ENCODE measurements at regions not wholly inside any gene's neighbourhood (a gene's known extent, or its start where the extent isn't known, plus 50 kb on each side); places are given as distances from the start of the nearest gene placed in this dataset.

DNA sequence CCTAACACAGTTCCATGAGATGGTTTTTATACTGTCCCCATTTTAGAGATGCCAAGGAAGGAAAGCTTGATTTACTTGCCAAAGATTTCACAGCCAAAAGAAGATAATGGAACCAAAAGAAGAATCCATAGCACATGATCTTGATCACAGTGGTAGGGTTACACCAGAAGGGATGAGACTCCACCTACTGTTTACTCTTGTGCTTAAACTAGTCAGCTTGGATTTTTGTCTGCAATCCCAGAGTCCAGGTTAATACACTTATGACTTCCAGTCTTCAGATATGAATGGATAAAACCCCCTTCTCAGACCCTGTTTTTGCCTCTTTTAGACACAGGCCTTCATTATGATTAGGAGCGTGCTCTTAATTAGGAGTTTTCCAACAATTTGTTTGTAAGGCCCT is 454.2 kb downstream of the AEBP2 start:
- H2BK5ac ChIP-seq (ENCODE audit: low read length) = no peak overlapping the region
- H3K4me3 ChIP-seq (ENCODE audit: low read length in 2 of 2) = no peak overlapping the region
- H4K8ac ChIP-seq (ENCODE audit: low read depth, low read length) = no peak overlapping the region
- H2BK12ac ChIP-seq (ENCODE audit: low read length) = no peak overlapping the region
- no peaks in the 10 kb centered on the region for H3K36me3 ChIP-seq (replicated peaks in 1 of 2; ENCODE audit: control insufficient read depth in 2 of 2, insufficient read depth in 2 of 2, low read length in 2 of 2)
- no peaks in the 10 kb centered on the region for H3K4me1 ChIP-seq (ENCODE audit: control insufficient read depth in 2 of 2, insufficient read depth in 1 of 2, low read depth in 1 of 2, low read length in 2 of 2)
- H3K23ac ChIP-seq (ENCODE audit: low read depth, low read length, poor library complexity) = no peak overlapping the region
- no peak overlapping the region for H3K14ac ChIP-seq (ENCODE audit: low read length)
- no peak overlapping the region for H3K9ac ChIP-seq (ENCODE audit: low read depth, low read length, poor library complexity)
- no peak overlapping the region for H3K4ac ChIP-seq (ENCODE audit: low read length)
- H3K4me2 ChIP-seq (ENCODE audit: insufficient read depth, low read length, poor library complexity, severe bottlenecking) = no peak overlapping the region
- no peaks in the 10 kb centered on the region for H3K9me3 ChIP-seq (replicated peaks in 1 of 2; ENCODE audit: control insufficient read depth in 2 of 2, insufficient read depth in 1 of 2, low read depth in 1 of 2, low read length in 2 of 2)
- H3K18ac ChIP-seq (ENCODE audit: low read length) = no peak overlapping the region
- no peak overlapping the region for H2BK15ac ChIP-seq (ENCODE audit: low read length)
- H3K27me3 ChIP-seq (ENCODE audit: control insufficient read depth in 3 of 3, insufficient read depth in 3 of 3, low read depth in 1 of 3, low read length in 3 of 3) = no peaks in the 10 kb centered on the region
- no peak overlapping the region for H2AK5ac ChIP-seq (ENCODE audit: low read depth, low read length)
- no peak for DNase-seq (ENCODE audit: low spot score)
- no peak overlapping the region for H3K27ac ChIP-seq (replicated peaks; ENCODE audit: low read length)
- no peak overlapping the region for H2AFZ ChIP-seq (ENCODE audit: low read length)
- WGBS, 2 donors (ENCODE audit: extremely low coverage in 2 of 2, insufficient read length in 2 of 2, insufficient replicate concordance in 1 of 2) = no CpG with 5 or more reads among the region's 1 CpG
- H2BK120ac ChIP-seq (ENCODE audit: low read depth, low read length) = no peak overlapping the region
- H4K91ac ChIP-seq (ENCODE audit: low read depth, low read length, poor library complexity) = no peak overlapping the region
- H3K79me1 ChIP-seq (ENCODE audit: low read depth, low read length) = no peaks in the 10 kb centered on the region

DNA sequence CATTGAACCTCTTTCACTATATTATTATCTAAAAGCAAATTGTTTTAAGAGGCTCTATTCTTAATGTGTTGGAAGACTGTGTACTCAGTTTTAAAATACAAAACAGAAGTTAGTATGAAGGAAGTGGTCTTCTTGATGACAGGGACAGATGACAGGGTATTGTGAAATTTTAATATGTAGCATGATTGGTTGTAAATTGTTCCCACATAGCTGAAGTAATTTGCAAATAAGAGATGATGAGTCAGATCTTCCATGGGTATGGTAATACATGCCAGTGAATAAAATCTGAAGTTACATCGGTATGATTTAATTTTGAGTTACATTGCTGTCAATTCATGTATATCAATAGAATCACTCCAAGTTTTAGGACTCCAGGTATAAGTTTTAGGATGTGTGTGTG is 454.8 kb downstream of the AEBP2 start:
- Histone ChIP-seq H3K79me1 (ENCODE audit: low read depth, low read length) (no peaks in the 10 kb centered on the region), H3K4ac (ENCODE audit: low read length) (no peak overlapping the region), H3K9ac (ENCODE audit: low read depth, low read length, poor library complexity) (no peak overlapping the region), H3K4me2 (ENCODE audit: insufficient read depth, low read length, poor library complexity, severe bottlenecking) (no peak overlapping the region), H2AFZ (ENCODE audit: low read length) (no peak overlapping the region), H4K8ac (ENCODE audit: low read depth, low read length) (no peak overlapping the region), H3K23ac (ENCODE audit: low read depth, low read length, poor library complexity) (no peak overlapping the region), H4K91ac (ENCODE audit: low read depth, low read length, poor library complexity) (no peak overlapping the region), H3K27me3 (ENCODE audit: control insufficient read depth in 3 of 3, insufficient read depth in 3 of 3, low read depth in 1 of 3, low read length in 3 of 3) (no peaks in the 10 kb centered on the region), H3K9me3 (replicated peaks in 1 of 2; ENCODE audit: control insufficient read depth in 2 of 2, insufficient read depth in 1 of 2, low read depth in 1 of 2, low read length in 2 of 2) (no peaks in the 10 kb centered on the region), H3K4me1 (ENCODE audit: control insufficient read depth in 2 of 2, insufficient read depth in 1 of 2, low read depth in 1 of 2, low read length in 2 of 2) (no peaks in the 10 kb centered on the region), H3K18ac (ENCODE audit: low read length) (no peak overlapping the region), H2BK15ac (ENCODE audit: low read length) (no peak overlapping the region), H3K4me3 (ENCODE audit: low read length in 2 of 2) (no peak overlapping the region), H2BK120ac (ENCODE audit: low read depth, low read length) (no peak overlapping the region), H3K27ac (replicated peaks; ENCODE audit: low read length) (no peak overlapping the region), H2BK5ac (ENCODE audit: low read length) (no peak overlapping the region), H3K14ac (ENCODE audit: low read length) (no peak overlapping the region), H3K36me3 (replicated peaks in 1 of 2; ENCODE audit: control insufficient read depth in 2 of 2, insufficient read depth in 2 of 2, low read length in 2 of 2) (no peaks in the 10 kb centered on the region), H2BK12ac (ENCODE audit: low read length) (no peak overlapping the region), H2AK5ac (ENCODE audit: low read depth, low read length) (no peak overlapping the region)
- DNase-seq (ENCODE audit: low spot score) = no peak
- WGBS, 2 donors (ENCODE audit: extremely low coverage in 2 of 2, insufficient read length in 2 of 2, insufficient replicate concordance in 1 of 2) = no CpG with 5 or more reads among the region's 1 CpG

DNA sequence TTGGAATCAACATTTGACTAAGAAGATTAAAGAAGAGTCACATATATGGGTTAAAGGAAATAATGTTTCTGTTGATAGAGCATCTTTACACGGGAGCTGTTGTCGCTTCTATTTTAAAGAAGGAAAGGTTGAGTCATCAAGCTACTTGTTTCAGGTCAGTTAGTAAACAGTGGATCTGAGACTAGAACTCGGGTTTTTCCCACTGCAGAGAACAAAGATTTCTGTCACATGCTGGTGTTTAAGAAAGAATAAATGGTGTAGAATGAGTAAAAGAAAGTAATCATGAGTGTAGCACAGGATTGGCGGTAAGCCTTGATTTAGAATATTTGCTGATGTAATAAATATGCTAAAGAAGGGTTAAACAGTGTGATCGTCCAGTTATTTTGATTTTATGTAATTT is 455.5 kb downstream of the AEBP2 start:
- WGBS, 2 donors (ENCODE audit: extremely low coverage in 2 of 2, insufficient read length in 2 of 2, insufficient replicate concordance in 1 of 2) = no CpG with 5 or more reads among the region's 5 CpGs
- Histone ChIP-seq H2BK15ac (ENCODE audit: low read length) (no peak overlapping the region), H3K4me3 (ENCODE audit: low read length in 2 of 2) (no peak overlapping the region), H2AFZ (ENCODE audit: low read length) (no peak overlapping the region), H2BK5ac (ENCODE audit: low read length) (no peak overlapping the region), H3K36me3 (replicated peaks in 1 of 2; ENCODE audit: control insufficient read depth in 2 of 2, insufficient read depth in 2 of 2, low read length in 2 of 2) (no peaks in the 10 kb centered on the region), H3K14ac (ENCODE audit: low read length) (no peak overlapping the region), H3K23ac (ENCODE audit: low read depth, low read length, poor library complexity) (no peak overlapping the region), H3K9me3 (replicated peaks in 1 of 2; ENCODE audit: control insufficient read depth in 2 of 2, insufficient read depth in 1 of 2, low read depth in 1 of 2, low read length in 2 of 2) (no peaks in the 10 kb centered on the region), H3K18ac (ENCODE audit: low read length) (no peak overlapping the region), H3K79me1 (ENCODE audit: low read depth, low read length) (no peaks in the 10 kb centered on the region), H4K91ac (ENCODE audit: low read depth, low read length, poor library complexity) (no peak overlapping the region), H4K8ac (ENCODE audit: low read depth, low read length) (no peak overlapping the region), H2BK120ac (ENCODE audit: low read depth, low read length) (no peak overlapping the region), H3K9ac (ENCODE audit: low read depth, low read length, poor library complexity) (no peak overlapping the region), H3K4ac (ENCODE audit: low read length) (no peak overlapping the region), H3K27me3 (ENCODE audit: control insufficient read depth in 3 of 3, insufficient read depth in 3 of 3, low read depth in 1 of 3, low read length in 3 of 3) (no peaks in the 10 kb centered on the region), H2BK12ac (ENCODE audit: low read length) (no peak overlapping the region), H2AK5ac (ENCODE audit: low read depth, low read length) (no peak overlapping the region), H3K4me1 (ENCODE audit: control insufficient read depth in 2 of 2, insufficient read depth in 1 of 2, low read depth in 1 of 2, low read length in 2 of 2) (no peaks in the 10 kb centered on the region), H3K27ac (replicated peaks; ENCODE audit: low read length) (no peak overlapping the region), H3K4me2 (ENCODE audit: insufficient read depth, low read length, poor library complexity, severe bottlenecking) (no peak overlapping the region)
- DNase-seq (ENCODE audit: low spot score) = no peak

DNA sequence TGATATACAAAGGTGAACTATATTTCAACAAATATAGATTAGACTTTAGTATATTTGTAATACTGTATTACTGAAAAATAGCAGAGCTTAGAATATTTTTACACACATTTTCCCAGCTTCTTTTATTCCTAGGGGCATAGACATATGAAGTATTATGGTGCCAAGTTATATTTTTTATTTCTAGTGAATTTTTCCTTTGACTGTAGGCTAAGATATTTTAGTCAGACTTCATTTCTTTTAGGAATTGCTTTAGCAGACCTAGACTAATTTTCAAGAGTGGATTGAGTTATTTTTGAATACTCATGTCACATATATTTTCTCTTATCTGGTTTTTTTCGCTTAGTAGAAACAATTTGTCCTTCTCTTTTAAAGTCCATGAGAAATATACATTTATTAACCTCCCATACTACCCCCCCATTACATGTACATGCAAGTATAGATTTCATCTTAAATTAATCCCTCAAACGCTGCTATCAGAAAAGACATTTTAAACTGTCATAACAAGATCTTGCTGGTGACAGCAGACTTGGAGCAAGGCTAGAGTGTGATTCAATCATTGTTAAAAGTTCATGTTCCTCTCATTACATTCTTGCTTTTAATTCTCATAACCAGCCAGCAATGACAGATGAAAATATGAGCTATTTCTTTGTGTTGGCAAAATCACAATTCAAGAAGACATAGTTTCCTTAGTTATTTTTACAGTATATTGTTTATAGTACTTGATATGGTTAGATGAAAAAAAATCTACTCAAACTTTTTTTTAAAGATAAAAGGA is 456.1 kb downstream of the AEBP2 start:
- no peak overlapping the region for H3K14ac ChIP-seq (ENCODE audit: low read length)
- no peak overlapping the region for H2BK120ac ChIP-seq (ENCODE audit: low read depth, low read length)
- no peak overlapping the region for H3K9ac ChIP-seq (ENCODE audit: low read depth, low read length, poor library complexity)
- no peak overlapping the region for H3K4me3 ChIP-seq (ENCODE audit: low read length in 2 of 2)
- no peak overlapping the region for H3K4me2 ChIP-seq (ENCODE audit: insufficient read depth, low read length, poor library complexity, severe bottlenecking)
- no peak overlapping the region for H2BK15ac ChIP-seq (ENCODE audit: low read length)
- no peaks in the 10 kb centered on the region for H3K9me3 ChIP-seq (replicated peaks in 1 of 2; ENCODE audit: control insufficient read depth in 2 of 2, insufficient read depth in 1 of 2, low read depth in 1 of 2, low read length in 2 of 2)
- H2BK12ac ChIP-seq (ENCODE audit: low read length) = no peak overlapping the region
- no CpG with 5 or more reads among the region's 2 CpGs for WGBS, 2 donors (ENCODE audit: extremely low coverage in 2 of 2, insufficient read length in 2 of 2, insufficient replicate concordance in 1 of 2)
- H3K4me1 ChIP-seq (ENCODE audit: control insufficient read depth in 2 of 2, insufficient read depth in 1 of 2, low read depth in 1 of 2, low read length in 2 of 2) = no peaks in the 10 kb centered on the region
- no peak overlapping the region for H2BK5ac ChIP-seq (ENCODE audit: low read length)
- no peak overlapping the region for H3K23ac ChIP-seq (ENCODE audit: low read depth, low read length, poor library complexity)
- H3K18ac ChIP-seq (ENCODE audit: low read length) = no peak overlapping the region
- no peak overlapping the region for H3K4ac ChIP-seq (ENCODE audit: low read length)
- no peak overlapping the region for H4K8ac ChIP-seq (ENCODE audit: low read depth, low read length)
- no peak overlapping the region for H3K27ac ChIP-seq (replicated peaks; ENCODE audit: low read length)
- H2AK5ac ChIP-seq (ENCODE audit: low read depth, low read length) = no peak overlapping the region
- H4K91ac ChIP-seq (ENCODE audit: low read depth, low read length, poor library complexity) = no peak overlapping the region
- no peaks in the 10 kb centered on the region for H3K36me3 ChIP-seq (replicated peaks in 1 of 2; ENCODE audit: control insufficient read depth in 2 of 2, insufficient read depth in 2 of 2, low read length in 2 of 2)
- no peak for DNase-seq (ENCODE audit: low spot score)
- no peaks in the 10 kb centered on the region for H3K27me3 ChIP-seq (ENCODE audit: control insufficient read depth in 3 of 3, insufficient read depth in 3 of 3, low read depth in 1 of 3, low read length in 3 of 3)
- no peak overlapping the region for H2AFZ ChIP-seq (ENCODE audit: low read length)
- no peaks in the 10 kb centered on the region for H3K79me1 ChIP-seq (ENCODE audit: low read depth, low read length)
